MCF 10A (cell line): ENCODE measurements at regions not wholly inside any gene's neighbourhood (a gene's known extent, or its start where the extent isn't known, plus 50 kb on each side); places are given as distances from the start of the nearest gene placed in this dataset.

Experiments used
- BruUV-seq: library from RNA; stranded (reverse); fragments of 400-500 nt; replicated peaks from 2 replicates; lab custom pipeline; 2021; lab: Mats Ljungman, UMichigan
- CTCF ChIA-PET: fragments of 300-600 bp; sonication (Branson Sonifier 250); formaldehyde crosslinking; extraction: SDS; loops from one replicate; lab custom pipeline; 2021; ENCODE audit warnings: antibody characterized with exemption, inconsistent platforms; lab: Yijun Ruan, JAX
- POLR2A ChIA-PET: fragments of 300-600, 350-650 bp; sonication (Branson Sonifier 250); formaldehyde crosslinking; extraction: SDS; loops from one replicate; lab custom pipeline; 2020; ENCODE audit warnings: antibody characterized with exemption, inconsistent platforms; lab: Yijun Ruan, JAX
- DNase-seq: peaks from one replicate; pipeline ENCODE4 v3.0.0-alpha.2; 2018; ENCODE audit not compliant: unreplicated experiment
- H3K27ac Mint-ChIP-seq: one replicate; pipeline ENCODE4 v1.8.0; 2022; ENCODE audit warnings: mild to moderate bottlenecking, low read depth, mixed read lengths; ENCODE audit not compliant: unreplicated experiment
- H3K27me3 Mint-ChIP-seq: one replicate; pipeline ENCODE4 v1.8.0; 2022; ENCODE audit warnings: mixed read lengths; ENCODE audit not compliant: insufficient read depth, unreplicated experiment
- H3K36me3 Mint-ChIP-seq: one replicate; pipeline ENCODE4 v1.8.0; 2022; ENCODE audit warnings: mild to moderate bottlenecking, moderate library complexity, mixed read lengths; ENCODE audit not compliant: insufficient read depth, unreplicated experiment
- H3K4me1 Mint-ChIP-seq: one replicate; pipeline ENCODE4 v1.8.0; 2022; ENCODE audit warnings: mixed read lengths; ENCODE audit not compliant: insufficient read depth, unreplicated experiment
- H3K4me3 Mint-ChIP-seq: one replicate; pipeline ENCODE4 v1.8.0; 2022; ENCODE audit warnings: mild to moderate bottlenecking, moderate library complexity, mixed read lengths; ENCODE audit not compliant: unreplicated experiment
- H3K9me3 Mint-ChIP-seq: one replicate; pipeline ENCODE4 v1.8.0; 2022; ENCODE audit warnings: mixed read lengths; ENCODE audit not compliant: unreplicated experiment
- intact Hi-C: fragments of 100-400 bp; cut with micrococcal nuclease; formaldehyde crosslinking; loops from 2 replicates; pipeline ENCODE4 v1.14.1; 2022
- TF ChIP-seq, protein P1 (sequence below): fragments of 200-600 bp; IDR thresholded peaks from one replicate; pipeline ENCODE4 v1.8.0; 2022; ENCODE audit warnings: antibody characterized with exemption, mild to moderate bottlenecking; ENCODE audit not compliant: unreplicated experiment

DNA sequence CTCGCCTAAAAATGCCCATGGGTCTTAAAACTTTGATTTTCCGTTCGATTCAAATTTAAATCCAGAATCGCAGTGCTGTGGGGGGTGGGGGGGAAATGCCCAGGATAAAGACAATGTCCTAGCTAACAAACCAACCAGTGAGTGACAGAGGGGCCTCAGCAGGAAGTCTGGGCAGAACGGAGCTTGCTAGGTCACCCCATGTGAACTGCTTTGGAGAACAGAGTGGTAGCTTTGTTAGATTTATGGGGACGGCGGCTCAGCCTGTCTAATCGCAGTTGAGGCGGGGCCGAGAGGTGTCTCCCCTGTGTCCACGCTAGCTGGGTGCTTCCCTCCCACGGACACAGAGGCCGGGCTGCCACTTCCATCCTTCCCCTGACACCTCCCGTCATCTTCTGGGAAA is 243.9 kb downstream of the CTTN start:
- CTCF ChIA-PET = no interaction called here
- intact Hi-C loops = no loop called here
- Mint-ChIP-seq H3K36me3 (no peaks in the 10 kb centered on the region), H3K27me3 (no peaks in the 10 kb centered on the region), H3K4me1 (no peaks in the 10 kb centered on the region), H3K27ac (no peak overlapping the region), H3K4me3 (no peak overlapping the region), H3K9me3 (peaks cover 13% of the 10 kb centered on the region)
- TF ChIP-seq, protein P1, sequence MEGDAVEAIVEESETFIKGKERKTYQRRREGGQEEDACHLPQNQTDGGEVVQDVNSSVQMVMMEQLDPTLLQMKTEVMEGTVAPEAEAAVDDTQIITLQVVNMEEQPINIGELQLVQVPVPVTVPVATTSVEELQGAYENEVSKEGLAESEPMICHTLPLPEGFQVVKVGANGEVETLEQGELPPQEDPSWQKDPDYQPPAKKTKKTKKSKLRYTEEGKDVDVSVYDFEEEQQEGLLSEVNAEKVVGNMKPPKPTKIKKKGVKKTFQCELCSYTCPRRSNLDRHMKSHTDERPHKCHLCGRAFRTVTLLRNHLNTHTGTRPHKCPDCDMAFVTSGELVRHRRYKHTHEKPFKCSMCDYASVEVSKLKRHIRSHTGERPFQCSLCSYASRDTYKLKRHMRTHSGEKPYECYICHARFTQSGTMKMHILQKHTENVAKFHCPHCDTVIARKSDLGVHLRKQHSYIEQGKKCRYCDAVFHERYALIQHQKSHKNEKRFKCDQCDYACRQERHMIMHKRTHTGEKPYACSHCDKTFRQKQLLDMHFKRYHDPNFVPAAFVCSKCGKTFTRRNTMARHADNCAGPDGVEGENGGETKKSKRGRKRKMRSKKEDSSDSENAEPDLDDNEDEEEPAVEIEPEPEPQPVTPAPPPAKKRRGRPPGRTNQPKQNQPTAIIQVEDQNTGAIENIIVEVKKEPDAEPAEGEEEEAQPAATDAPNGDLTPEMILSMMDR = no peak
- BruUV-seq = no TSS peak
- DNase-seq = no peak
- POLR2A ChIA-PET = no interaction called here

DNA sequence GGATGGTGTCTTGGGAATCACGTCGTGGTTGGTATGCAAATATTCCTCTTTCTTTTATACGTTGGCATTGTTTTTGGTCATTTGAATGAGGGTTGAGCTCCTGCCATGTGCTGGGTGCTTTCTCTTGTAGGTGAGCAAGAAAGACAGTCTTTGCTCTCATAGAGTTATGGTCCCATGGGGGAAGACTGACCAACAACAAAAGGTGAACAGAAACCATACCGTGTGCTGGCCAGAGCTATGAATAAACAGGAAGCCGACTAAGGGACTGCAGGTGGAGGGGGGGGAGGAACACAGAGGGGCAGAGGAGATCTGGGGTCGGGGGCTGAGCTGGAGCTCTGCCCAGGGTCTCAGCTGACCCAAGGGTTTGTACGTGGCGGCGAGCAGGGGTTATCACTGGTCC is 245.3 kb downstream of the CTTN start:
- ChIA-PET CTCF (interaction anchor here (0.5 to 0.6 kb wide), 2 partner anchors 176 to 286 kb away, joined by 3 read pairs; no protein-coding TSS in a partner anchor), POLR2A (no interaction called here)
- BruUV-seq = no TSS peak
- H3K4me3 Mint-ChIP-seq = no peak overlapping the region
- no peak overlapping the region for H3K27ac Mint-ChIP-seq
- no peaks in the 10 kb centered on the region for H3K4me1 Mint-ChIP-seq
- TF ChIP-seq, protein P1 = no peak
- no peak for DNase-seq
- no peaks in the 10 kb centered on the region for H3K36me3 Mint-ChIP-seq
- intact Hi-C loops = no loop called here
- no peaks in the 10 kb centered on the region for H3K27me3 Mint-ChIP-seq
- peaks cover 16% of the 10 kb centered on the region for H3K9me3 Mint-ChIP-seq

DNA sequence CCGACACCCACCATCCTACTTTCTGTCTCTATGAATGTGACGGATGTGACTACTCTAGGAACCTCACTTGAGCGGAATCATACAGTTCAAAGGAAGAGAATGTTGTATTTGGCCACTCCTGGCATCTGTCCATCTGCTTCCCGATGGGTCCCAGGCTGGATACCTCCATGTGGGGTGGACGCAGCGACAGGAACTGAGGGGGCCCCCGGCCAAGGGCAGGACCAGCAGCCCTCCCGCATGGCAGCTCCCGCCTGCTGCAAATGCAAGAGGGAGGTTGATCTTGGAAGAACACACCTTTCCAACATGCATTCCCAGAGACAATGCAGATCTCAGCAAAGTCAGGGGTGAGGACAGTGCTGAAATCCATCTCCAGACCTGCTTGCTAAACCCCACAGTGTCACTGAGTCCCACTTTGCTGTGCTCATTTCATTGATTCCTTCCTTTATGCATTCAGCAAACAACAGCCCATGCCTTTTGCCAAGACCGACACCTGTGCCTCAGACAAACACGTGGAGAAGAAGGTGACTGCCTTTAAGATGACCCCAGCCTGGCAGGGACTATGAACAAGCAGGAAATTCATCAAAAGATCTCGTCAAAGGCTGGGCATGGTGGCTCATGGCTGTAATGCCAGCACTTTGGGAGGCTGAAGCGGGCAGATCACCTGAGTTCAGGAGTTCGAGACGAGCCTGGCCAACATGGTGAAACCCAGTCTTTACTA is 246.2 kb downstream of the CTTN start:
- H3K9me3 Mint-ChIP-seq = peaks cover 16% of the 10 kb centered on the region
- no peaks in the 10 kb centered on the region for H3K27me3 Mint-ChIP-seq
- no peak overlapping the region for H3K27ac Mint-ChIP-seq
- no peak overlapping the region for H3K4me3 Mint-ChIP-seq
- TF ChIP-seq, protein P1 = no peak
- no peak for DNase-seq
- intact Hi-C loops = no loop called here
- POLR2A ChIA-PET = no interaction called here
- CTCF ChIA-PET = no interaction called here
- no peaks in the 10 kb centered on the region for H3K4me1 Mint-ChIP-seq
- BruUV-seq = no TSS peak
- no peaks in the 10 kb centered on the region for H3K36me3 Mint-ChIP-seq

DNA sequence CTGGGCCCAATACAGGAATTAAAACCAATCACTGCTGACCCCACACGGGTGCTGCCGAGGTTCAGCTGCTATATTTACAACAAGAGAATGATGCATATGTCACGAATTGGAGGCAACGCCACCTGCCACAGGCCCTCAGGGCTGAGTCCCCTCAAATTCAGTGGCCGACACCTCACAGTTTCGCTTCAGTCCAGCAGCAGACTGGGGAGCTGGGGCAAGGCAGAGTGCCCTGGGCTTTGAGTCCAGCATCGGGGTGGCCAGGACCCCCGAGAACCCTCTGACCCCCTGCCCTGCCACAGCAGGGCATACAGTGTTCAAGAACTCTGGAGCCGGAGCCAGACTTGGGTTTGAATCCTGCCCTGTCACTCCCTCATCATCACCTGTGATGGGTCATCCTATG is 247.2 kb downstream of the CTTN start:
- Mint-ChIP-seq H3K4me1 (no peaks in the 10 kb centered on the region), H3K9me3 (peaks cover 7% of the 10 kb centered on the region), H3K4me3 (no peak overlapping the region), H3K27ac (no peak overlapping the region), H3K36me3 (no peaks in the 10 kb centered on the region), H3K27me3 (no peaks in the 10 kb centered on the region)
- TF ChIP-seq, protein P1 = no peak
- DNase-seq = no peak
- intact Hi-C loops = no loop called here
- BruUV-seq = no TSS peak
- ChIA-PET CTCF (no interaction called here), POLR2A (no interaction called here)
